ENCODE measurements at regions not wholly inside any gene's neighbourhood (a gene's known extent, or its start where the extent isn't known, plus 50 kb on each side); places are given as distances from the start of the nearest gene placed in this dataset.
A peak's percentile ranks its signal among the peaks of the same experiment; 100 is the strongest.

- H3K36me3 ChIP-seq (ENCODE audit: insufficient read depth, low read length), result no peaks in the 10 kb centered on the region
- H3K27ac Mint-ChIP-seq, result peak overlapping the region; percentile 88 to 99 (median 97)
- no peaks in the 10 kb centered on the region for H3K27me3 ChIP-seq (ENCODE audit: insufficient read depth, low read length, poor library complexity, severe bottlenecking)
- peak overlapping the region; percentile 87 for H3K27ac ChIP-seq (ENCODE audit: low read depth, low read length)
- peak in 3 of 5 donors; percentile 7 to 58 (median 10) for DNase-seq
- peaks cover 36% of the 10 kb centered on the region for H3K4me1 ChIP-seq (ENCODE audit: insufficient read depth, low read length)
- H3K4me1 Mint-ChIP-seq, result peaks cover 42 to 62% (median 48%) of the 10 kb centered on the region in 3 donors
- peak overlapping the region; percentile 82 to 90 (median 89) for H3K4me3 Mint-ChIP-seq
- ChIA-PET CTCF (interaction anchor here (0.9 to 3.5 kb wide), 9 partner anchors 10 to 93 kb away, joined by 3 to 21 read pairs (median 3); no protein-coding TSS in a partner anchor), POLR2A (interaction anchor here (0.9 to 3.2 kb wide), 8 partner anchors 10 to 1686 kb away, joined by 3 to 52 read pairs (median 5); partner anchors contain the start of genes EXOC6 and PCGF5)
- peaks cover 0 to 7% (median 0%) of the 10 kb centered on the region in 3 donors for H3K36me3 Mint-ChIP-seq
- peaks cover 0 to 1% of the 10 kb centered on the region in 2 donors for H3K27me3 Mint-ChIP-seq
- H3K4me3 ChIP-seq (ENCODE audit: low read length), result peak overlapping the region; percentile 87
- H3K9me3 Mint-ChIP-seq, result no peaks in the 10 kb centered on the region
- H3K9me3 ChIP-seq (ENCODE audit: low read length), result no peaks in the 10 kb centered on the region
These were observed 58.4 kb upstream of the PCGF5 start for GRCh38 chr10:91162050-91162494.

GRCh38 chr10:91162495-91163268 lies 57.8 kb upstream of the PCGF5 start:
- H3K27me3 ChIP-seq (ENCODE audit: insufficient read depth, low read length, poor library complexity, severe bottlenecking), result no peaks in the 10 kb centered on the region
- peak overlapping the region; percentile 87 for H3K4me3 ChIP-seq (ENCODE audit: low read length)
- H3K27ac ChIP-seq (ENCODE audit: low read depth, low read length), result peak overlapping the region; percentile 91
- H3K36me3 ChIP-seq (ENCODE audit: insufficient read depth, low read length), result no peaks in the 10 kb centered on the region
- peaks cover 36% of the 10 kb centered on the region for H3K4me1 ChIP-seq (ENCODE audit: insufficient read depth, low read length)
- H3K9me3 Mint-ChIP-seq, result no peaks in the 10 kb centered on the region
- ChIA-PET CTCF (interaction anchor here (1.0 to 3.5 kb wide), 16 partner anchors 10 to 217 kb away, joined by 3 to 21 read pairs (median 4); partner anchors contain the start of gene PCGF5), POLR2A (interaction anchor here (0.8 to 3.2 kb wide), 21 partner anchors 11 to 1749 kb away, joined by 3 to 52 read pairs (median 4); partner anchors contain the start of genes EXOC6, IFIT5, KIF20B and PCGF5)
- peak; percentile 69 to 87 (median 80) for DNase-seq
- peaks cover 0 to 7% (median 2%) of the 10 kb centered on the region in 3 donors for H3K36me3 Mint-ChIP-seq
- peak overlapping the region; percentile 82 to 94 (median 89) for H3K4me3 Mint-ChIP-seq
- peaks cover 0 to 1% of the 10 kb centered on the region in 2 donors for H3K27me3 Mint-ChIP-seq
- no peaks in the 10 kb centered on the region for H3K9me3 ChIP-seq (ENCODE audit: low read length)
- peak overlapping the region; percentile 93 to 99 (median 97) for H3K27ac Mint-ChIP-seq
- peaks cover 45 to 68% (median 55%) of the 10 kb centered on the region in 3 donors for H3K4me1 Mint-ChIP-seq

GRCh38 chr10:91163269-91163868 lies 57.1 kb upstream of the PCGF5 start:
- H3K4me3 ChIP-seq (ENCODE audit: low read length), result peak overlapping the region; percentile 71
- H3K4me3 Mint-ChIP-seq, result peak overlapping the region; percentile 88 to 94 (median 91)
- peak overlapping the region; percentile 91 for H3K27ac ChIP-seq (ENCODE audit: low read depth, low read length)
- no peaks in the 10 kb centered on the region for H3K27me3 ChIP-seq (ENCODE audit: insufficient read depth, low read length, poor library complexity, severe bottlenecking)
- peak; percentile 79 to 93 (median 90) for DNase-seq
- peaks cover 52 to 75% (median 61%) of the 10 kb centered on the region in 3 donors for H3K4me1 Mint-ChIP-seq
- ChIA-PET CTCF (interaction anchor here (0.8 to 3.5 kb wide), 14 partner anchors 9 to 217 kb away, joined by 3 to 21 read pairs (median 4); partner anchors contain the start of gene PCGF5), POLR2A (interaction anchor here (0.5 to 3.2 kb wide), 27 partner anchors 9 to 1749 kb away, joined by 3 to 52 read pairs (median 4); partner anchors contain the start of genes EXOC6, IFIT5, KIF20B and PCGF5)
- no peaks in the 10 kb centered on the region for H3K36me3 ChIP-seq (ENCODE audit: insufficient read depth, low read length)
- no peaks in the 10 kb centered on the region for H3K9me3 Mint-ChIP-seq
- H3K27ac Mint-ChIP-seq, result peak overlapping the region; percentile 96 to 99 (median 98)
- no peaks in the 10 kb centered on the region for H3K9me3 ChIP-seq (ENCODE audit: low read length)
- peaks cover 4 to 9% (median 8%) of the 10 kb centered on the region in 3 donors for H3K36me3 Mint-ChIP-seq
- H3K27me3 Mint-ChIP-seq, result peaks cover 0 to 1% of the 10 kb centered on the region in 2 donors
- H3K4me1 ChIP-seq (ENCODE audit: insufficient read depth, low read length), result peaks cover 36% of the 10 kb centered on the region

- ChIA-PET POLR2A (interaction anchor here (0.5 to 3.2 kb wide), 26 partner anchors 8 to 1750 kb away, joined by 3 to 52 read pairs (median 4); partner anchors contain the start of genes EXOC6, IFIT5, KIF20B and PCGF5), CTCF (interaction anchor here (0.8 to 3.5 kb wide), 13 partner anchors 9 to 216 kb away, joined by 3 to 21 read pairs (median 5); no protein-coding TSS in a partner anchor)
- H3K4me3 ChIP-seq (ENCODE audit: low read length), result peak overlapping the region; percentile 71
These were observed 56.5 kb upstream of the PCGF5 start for GRCh38 chr10:91163869-91164474.

GRCh38 chr10:91164520-91165065 lies 55.9 kb upstream of the PCGF5 start:
- Histone ChIP-seq H3K27me3 (ENCODE audit: insufficient read depth, low read length, poor library complexity, severe bottlenecking) (no peaks in the 10 kb centered on the region), H3K36me3 (ENCODE audit: insufficient read depth, low read length) (no peaks in the 10 kb centered on the region), H3K27ac (ENCODE audit: low read depth, low read length) (no peak overlapping the region), H3K4me3 (ENCODE audit: low read length) (peak overlapping the region; percentile 71), H3K9me3 (ENCODE audit: low read length) (no peaks in the 10 kb centered on the region), H3K4me1 (ENCODE audit: insufficient read depth, low read length) (peaks cover 36% of the 10 kb centered on the region)
- Mint-ChIP-seq H3K36me3 (peaks cover 6 to 11% (median 10%) of the 10 kb centered on the region in 3 donors), H3K27ac (peak overlapping the region; percentile 96 to 99 (median 98)), H3K9me3 (peaks cover 0 to 1% (median under 1%) of the 10 kb centered on the region in 5 donors), H3K27me3 (peaks cover 0 to 1% of the 10 kb centered on the region in 2 donors), H3K4me1 (peaks cover 54 to 74% (median 70%) of the 10 kb centered on the region in 3 donors), H3K4me3 (peak overlapping the region; percentile 88 to 94 (median 91))
- peak in 1 of 5 donors; percentile 24 for DNase-seq
- ChIA-PET CTCF (interaction anchor here (1.2 to 3.5 kb wide), 4 partner anchors 53 to 86 kb away, joined by 3 to 21 read pairs (median 3); no protein-coding TSS in a partner anchor), POLR2A (interaction anchor here (1.2 to 3.2 kb wide), 7 partner anchors 8 to 743 kb away, joined by 3 to 52 read pairs (median 6); partner anchors contain the start of gene PCGF5)

More at GRCh38 chr10:91163869-91164474, 56.5 kb upstream of the PCGF5 start:
- Mint-ChIP-seq H3K36me3 (peaks cover 4 to 9% (median 9%) of the 10 kb centered on the region in 3 donors), H3K4me3 (peak overlapping the region; percentile 88 to 94 (median 91)), H3K27me3 (peaks cover 0 to 1% of the 10 kb centered on the region in 2 donors), H3K27ac (peak overlapping the region; percentile 96 to 99 (median 98)), H3K9me3 (no peaks in the 10 kb centered on the region), H3K4me1 (peaks cover 51 to 74% (median 65%) of the 10 kb centered on the region in 3 donors)
- DNase-seq, result peak in 4 of 5 donors; percentile 52 to 86 (median 62)
- Histone ChIP-seq H3K27me3 (ENCODE audit: insufficient read depth, low read length, poor library complexity, severe bottlenecking) (no peaks in the 10 kb centered on the region), H3K4me1 (ENCODE audit: insufficient read depth, low read length) (peaks cover 36% of the 10 kb centered on the region), H3K27ac (ENCODE audit: low read depth, low read length) (peak overlapping the region; percentile 91), H3K36me3 (ENCODE audit: insufficient read depth, low read length) (no peaks in the 10 kb centered on the region), H3K9me3 (ENCODE audit: low read length) (no peaks in the 10 kb centered on the region)

GRCh38 chr10:91167406-91167805 lies 53.1 kb upstream of the PCGF5 start:
- H3K36me3 Mint-ChIP-seq, result peaks cover 12 to 18% (median 15%) of the 10 kb centered on the region in 3 donors
- H3K4me1 ChIP-seq (ENCODE audit: insufficient read depth, low read length), result peaks cover 29% of the 10 kb centered on the region
- no peak overlapping the region for H3K27ac ChIP-seq (ENCODE audit: low read depth, low read length)
- ChIA-PET CTCF (no interaction called here), POLR2A (no interaction called here)
- H3K4me3 ChIP-seq (ENCODE audit: low read length), result no peak overlapping the region
- H3K27ac Mint-ChIP-seq, result peak overlapping the region in 6 of 8 donors; percentile 3 to 38 (median 22)
- H3K36me3 ChIP-seq (ENCODE audit: insufficient read depth, low read length), result no peaks in the 10 kb centered on the region
- peaks cover 67 to 79% (median 78%) of the 10 kb centered on the region in 3 donors for H3K4me1 Mint-ChIP-seq
- H3K4me3 Mint-ChIP-seq, result no peak overlapping the region
- no peak for DNase-seq
- H3K27me3 Mint-ChIP-seq, result peaks cover 0 to 1% of the 10 kb centered on the region in 2 donors
- peaks cover 0 to 10% (median 8%) of the 10 kb centered on the region in 5 donors for H3K9me3 Mint-ChIP-seq
- H3K27me3 ChIP-seq (ENCODE audit: insufficient read depth, low read length, poor library complexity, severe bottlenecking), result no peaks in the 10 kb centered on the region
- no peaks in the 10 kb centered on the region for H3K9me3 ChIP-seq (ENCODE audit: low read length)

GRCh38 chr10:91170418-91170817 lies 50.0 kb upstream of the PCGF5 start:
- no peak for DNase-seq
- Mint-ChIP-seq H3K4me3 (no peak overlapping the region), H3K27me3 (no peaks in the 10 kb centered on the region), H3K4me1 (peaks cover 73 to 86% (median 84%) of the 10 kb centered on the region in 3 donors), H3K9me3 (peaks cover 3 to 10% (median 8%) of the 10 kb centered on the region in 5 donors), H3K36me3 (peaks cover 18 to 25% (median 23%) of the 10 kb centered on the region in 3 donors), H3K27ac (no peak overlapping the region)
- H3K4me1 ChIP-seq (ENCODE audit: insufficient read depth, low read length), result peaks cover 13% of the 10 kb centered on the region
- H3K27ac ChIP-seq (ENCODE audit: low read depth, low read length), result no peak overlapping the region
- no peaks in the 10 kb centered on the region for H3K36me3 ChIP-seq (ENCODE audit: insufficient read depth, low read length)
- CTCF ChIA-PET, result no interaction called here
- no peak overlapping the region for H3K4me3 ChIP-seq (ENCODE audit: low read length)
- H3K9me3 ChIP-seq (ENCODE audit: low read length), result no peaks in the 10 kb centered on the region
- POLR2A ChIA-PET, result no interaction called here
- no peaks in the 10 kb centered on the region for H3K27me3 ChIP-seq (ENCODE audit: insufficient read depth, low read length, poor library complexity, severe bottlenecking)

Data from CD8-positive, alpha-beta memory T cell (primary cell).